Keratinocyte (primary cell): ENCODE measurements at regions not wholly inside any gene's neighbourhood (a gene's known extent, or its start where the extent isn't known, plus 50 kb on each side); places are given as distances from the start of the nearest gene placed in this dataset.

Experiments used
- DNase-seq: peaks from one replicate; pipeline ENCODE4 v3.0.0-alpha.2; 2011; ENCODE audit warnings: low read depth, missing footprints, low spot score
- FAIRE-seq: peaks from 2 replicates; lab custom pipeline; 2011; peaks lifted over from hg19 to GRCh38; lab: Jason Lieb, UNC
- H2AFZ ChIP-seq: 2 replicates; pipeline ENCODE4 v1.6.0; 2012; ENCODE audit warnings: low read length, control low read depth, inconsistent platforms; ENCODE audit not compliant: control insufficient read depth
- H3K27ac ChIP-seq: 2 replicates; pipeline ENCODE4 v1.5.1; 2011; ENCODE audit warnings: low read length; ENCODE audit not compliant: control insufficient read depth, insufficient read depth
- H3K27me3 ChIP-seq: 3 replicates; pipeline ENCODE4 v1.6.0; 2011; ENCODE audit warnings: low read length; ENCODE audit not compliant: control insufficient read depth, insufficient read depth; ENCODE audit errors: extremely low read depth
- H3K36me3 ChIP-seq, 2 experiments: 2 replicates in 1 of 2; 3 replicates in 1 of 2; pipeline ENCODE4 v1.5.1; 2011; ENCODE audit warnings: low read length in 2 of 2, mild to moderate bottlenecking in 1 of 2; ENCODE audit not compliant: control insufficient read depth in 2 of 2, insufficient read depth in 2 of 2; ENCODE audit errors: extremely low read depth in 1 of 2
- H3K4me1 ChIP-seq: 3 replicates; pipeline ENCODE4 v1.5.1; 2011; ENCODE audit warnings: low read length; ENCODE audit not compliant: control insufficient read depth, insufficient read depth; ENCODE audit errors: extremely low read depth
- H3K4me2 ChIP-seq: 3 replicates; pipeline ENCODE4 v1.6.0; 2011; ENCODE audit warnings: low read depth, low read length; ENCODE audit not compliant: control insufficient read depth, insufficient read depth; ENCODE audit errors: extremely low read depth
- H3K4me3 ChIP-seq, 3 experiments: fragments of 200-600 bp in 1 of 3; sonication (generic) in 1 of 3; 2 replicates in 2 of 3; 3 replicates in 1 of 3; pipeline ENCODE4 v1.5.1; 2011 to 2016; ENCODE audit warnings: low read length in 3 of 3, mild to moderate bottlenecking in 3 of 3, control low read depth in 2 of 3, inconsistent platforms in 1 of 3, low read depth in 1 of 3, mixed read lengths in 1 of 3, mixed run types in 1 of 3, moderate library complexity in 1 of 3; ENCODE audit not compliant: control insufficient read depth in 2 of 3, insufficient read depth in 2 of 3; ENCODE audit errors: extremely low read depth in 1 of 3
- H3K79me2 ChIP-seq: 2 replicates; pipeline ENCODE4 v1.6.0; 2012; ENCODE audit warnings: low read length; ENCODE audit not compliant: control insufficient read depth, insufficient read depth
- H3K9ac ChIP-seq: 3 replicates; pipeline ENCODE4 v1.6.0; 2011; ENCODE audit warnings: low read length; ENCODE audit not compliant: control insufficient read depth, insufficient read depth; ENCODE audit errors: extremely low read depth
- H3K9me1 ChIP-seq: 3 replicates; pipeline ENCODE4 v1.6.0; 2011; ENCODE audit warnings: low read length; ENCODE audit not compliant: control insufficient read depth, insufficient read depth; ENCODE audit errors: extremely low read depth
- H3K9me3 ChIP-seq: 2 replicates; pipeline ENCODE4 v1.5.1; 2012; ENCODE audit warnings: low read depth, low read length; ENCODE audit not compliant: control insufficient read depth
- H4K20me1 ChIP-seq: 3 replicates; pipeline ENCODE4 v1.6.0; 2011; ENCODE audit warnings: low read length; ENCODE audit not compliant: control insufficient read depth, insufficient read depth; ENCODE audit errors: extremely low read depth
- EZH2 ChIP-seq: IDR thresholded peaks from one replicate; pipeline ENCODE4 v1.6.1; 2012; ENCODE audit warnings: inconsistent platforms, mild to moderate bottlenecking, low read length, moderate library complexity
- dilution Hi-C: fragments of 300-500 bp; cut with MboI; formaldehyde crosslinking; loops from one replicate; pipeline ENCODE4 v1.7.0; 2020; ENCODE audit warnings: low sequenced_read_pairs; ENCODE audit not compliant: extremely low pct_ligation_motif_present
- TF ChIP-seq, protein P1 (sequence below), 3 experiments: IDR thresholded peaks in 1 of 3; conservative IDR thresholded peaks in 1 of 3; optimal IDR thresholded peaks in 1 of 3; 2 replicates in 2 of 3; 3 replicates in 1 of 3; pipeline versions ENCODE3 to v1.5.1; 2011; ENCODE audit warnings: low read length in 3 of 3, mild to moderate bottlenecking in 3 of 3, moderate library complexity in 2 of 3, control low read depth in 1 of 3, inconsistent platforms in 1 of 3; ENCODE audit not compliant: insufficient read depth in 2 of 3; ENCODE audit errors: extremely low read depth in 1 of 3

DNA sequence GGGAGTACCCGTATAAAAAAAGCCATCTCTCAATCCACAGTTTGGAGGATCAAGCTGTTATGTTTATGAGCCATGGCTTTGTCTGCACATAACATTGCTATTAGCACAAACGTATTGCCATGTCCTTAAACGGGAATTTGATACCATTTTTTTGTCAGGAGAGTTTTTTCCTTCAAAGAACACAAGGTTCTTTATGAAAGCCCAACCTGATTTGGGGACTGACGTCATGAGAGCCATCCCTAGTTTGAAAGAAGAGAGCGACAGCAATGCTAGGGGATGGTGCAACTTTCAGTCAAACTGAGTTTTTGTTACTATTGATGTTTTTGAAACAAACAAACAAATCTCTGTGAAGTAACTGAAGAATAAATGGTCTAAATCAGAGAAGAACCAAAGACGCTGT is 376.6 kb downstream of the EIPR1 start:
- Histone ChIP-seq H3K36me3 (no peaks in the 10 kb centered on the region), H3K79me2 (no peaks in the 10 kb centered on the region), H3K9me1 (no peaks in the 10 kb centered on the region), H3K4me1 (no peaks in the 10 kb centered on the region), H2AFZ (no peak overlapping the region), H4K20me1 (no peaks in the 10 kb centered on the region), H3K4me2 (no peak overlapping the region), H3K27ac (no peak overlapping the region), H3K9ac (no peak overlapping the region), H3K4me3 (no peak overlapping the region), H3K9me3 (no peaks in the 10 kb centered on the region), H3K27me3 (no peaks in the 10 kb centered on the region)
- FAIRE-seq, result no peak
- DNase-seq, result no peak
- dilution Hi-C loops, result no loop called here
- no peak for TF ChIP-seq EZH2
- TF ChIP-seq, protein P1, sequence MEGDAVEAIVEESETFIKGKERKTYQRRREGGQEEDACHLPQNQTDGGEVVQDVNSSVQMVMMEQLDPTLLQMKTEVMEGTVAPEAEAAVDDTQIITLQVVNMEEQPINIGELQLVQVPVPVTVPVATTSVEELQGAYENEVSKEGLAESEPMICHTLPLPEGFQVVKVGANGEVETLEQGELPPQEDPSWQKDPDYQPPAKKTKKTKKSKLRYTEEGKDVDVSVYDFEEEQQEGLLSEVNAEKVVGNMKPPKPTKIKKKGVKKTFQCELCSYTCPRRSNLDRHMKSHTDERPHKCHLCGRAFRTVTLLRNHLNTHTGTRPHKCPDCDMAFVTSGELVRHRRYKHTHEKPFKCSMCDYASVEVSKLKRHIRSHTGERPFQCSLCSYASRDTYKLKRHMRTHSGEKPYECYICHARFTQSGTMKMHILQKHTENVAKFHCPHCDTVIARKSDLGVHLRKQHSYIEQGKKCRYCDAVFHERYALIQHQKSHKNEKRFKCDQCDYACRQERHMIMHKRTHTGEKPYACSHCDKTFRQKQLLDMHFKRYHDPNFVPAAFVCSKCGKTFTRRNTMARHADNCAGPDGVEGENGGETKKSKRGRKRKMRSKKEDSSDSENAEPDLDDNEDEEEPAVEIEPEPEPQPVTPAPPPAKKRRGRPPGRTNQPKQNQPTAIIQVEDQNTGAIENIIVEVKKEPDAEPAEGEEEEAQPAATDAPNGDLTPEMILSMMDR (optimal IDR thresholded peaks at IDR 0.05 in 1 of 3, IDR thresholded peaks at IDR 0.05 in 1 of 3, conservative IDR thresholded peaks at IDR 0.05 in 1 of 3; ENCODE audit: extremely low read depth in 1 of 3, insufficient read depth in 2 of 3, low read length in 3 of 3), result no peak

DNA sequence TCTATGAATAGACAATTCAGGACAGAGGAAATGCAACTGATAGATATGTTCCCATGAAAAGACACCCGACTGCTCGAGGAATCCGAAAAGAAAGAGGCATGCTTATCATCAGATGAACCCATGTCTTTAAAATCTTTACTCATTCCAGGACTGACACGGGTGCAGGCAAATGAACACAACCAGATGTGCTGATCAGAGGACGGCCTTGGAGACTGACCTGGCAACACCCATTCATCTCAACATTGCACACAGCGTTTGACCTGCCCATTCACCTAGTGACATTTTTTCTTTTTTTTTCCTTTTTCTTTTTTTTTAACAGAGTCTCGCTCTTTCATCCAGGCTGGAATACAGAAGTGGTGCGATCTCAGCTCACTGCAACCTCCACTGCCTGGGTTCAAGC is 377.5 kb downstream of the EIPR1 start:
- Histone ChIP-seq H3K4me2 (no peak overlapping the region), H3K36me3 (no peaks in the 10 kb centered on the region), H3K4me3 (no peak overlapping the region), H3K9ac (no peak overlapping the region), H2AFZ (no peak overlapping the region), H3K27me3 (no peaks in the 10 kb centered on the region), H3K4me1 (no peaks in the 10 kb centered on the region), H3K79me2 (no peaks in the 10 kb centered on the region), H4K20me1 (no peaks in the 10 kb centered on the region), H3K9me1 (no peaks in the 10 kb centered on the region), H3K9me3 (no peaks in the 10 kb centered on the region), H3K27ac (no peak overlapping the region)
- FAIRE-seq (no peak), DNase-seq (no peak)
- dilution Hi-C loops, result no loop called here
- no peak for TF ChIP-seq EZH2
- TF ChIP-seq, protein P1 (optimal IDR thresholded peaks at IDR 0.05 in 1 of 3, IDR thresholded peaks at IDR 0.05 in 1 of 3, conservative IDR thresholded peaks at IDR 0.05 in 1 of 3; ENCODE audit: extremely low read depth in 1 of 3, insufficient read depth in 2 of 3, low read length in 3 of 3), result no peak
